Lower lobe of right lung (tissue), 2 donors: ENCODE measurements at regions not wholly inside any gene's neighbourhood (a gene's known extent, or its start where the extent isn't known, plus 50 kb on each side); places are given as distances from the start of the nearest gene placed in this dataset.

ENCODE experiments used
- ATAC-seq, 2 donors: fragments of 200-7000 bp; cut with Tn5 transposase; one replicate each; pipeline ENCODE4 v1.9.1; 2020 to 2022; ENCODE audit warnings: mild to moderate bottlenecking in 2 of 2, moderate library complexity in 2 of 2
- DNase-seq: peaks from one replicate; pipeline ENCODE4 v3.0.0-alpha.2; 2020
- H3K27ac ChIP-seq: fragments of 200-600 bp; one replicate; pipeline ENCODE4 v1.8.0; 2022
- H3K27me3 ChIP-seq: fragments of 200-600 bp; one replicate; pipeline ENCODE4 v1.8.0; 2022; ENCODE audit warnings: low read depth
- H3K36me3 ChIP-seq: fragments of 200-600 bp; one replicate; pipeline ENCODE4 v1.8.0; 2022; ENCODE audit warnings: mild to moderate bottlenecking
- H3K4me1 ChIP-seq: fragments of 200-600 bp; one replicate; pipeline ENCODE4 v1.8.0; 2022
- H3K4me3 ChIP-seq: fragments of 200-600 bp; one replicate; pipeline ENCODE4 v1.8.0; 2022; ENCODE audit warnings: mild to moderate bottlenecking
- H3K9me3 ChIP-seq: fragments of 200-600 bp; one replicate; pipeline ENCODE4 v1.8.0; 2022
- CTCF ChIP-seq: fragments of 200-600 bp; IDR thresholded peaks from one replicate; pipeline ENCODE4 v1.8.0; 2022; ENCODE audit warnings: antibody characterized with exemption, mild to moderate bottlenecking
- intact Hi-C: fragments of 100-400 bp; cut with DNase I; formaldehyde crosslinking; loops from one replicate; pipeline ENCODE4 v1.11.0; 2022
- donor health status: DM: no; HTN: yes; CAD: no; lungs with severe emphysema.

- Histone ChIP-seq H3K27me3 (no peaks in the 10 kb centered on the region), H3K36me3 (no peaks in the 10 kb centered on the region), H3K27ac (no peak overlapping the region), H3K4me1 (no peaks in the 10 kb centered on the region), H3K4me3 (no peak overlapping the region), H3K9me3 (peaks cover 14% of the 10 kb centered on the region)
- ATAC-seq (no peak), DNase-seq (no peak)
- TF ChIP-seq CTCF, result no peak
- intact Hi-C loops, result no loop called here
These were observed 54.8 kb upstream of the SPON1 start for GRCh38 chr11:13907678-13908077.

DNA sequence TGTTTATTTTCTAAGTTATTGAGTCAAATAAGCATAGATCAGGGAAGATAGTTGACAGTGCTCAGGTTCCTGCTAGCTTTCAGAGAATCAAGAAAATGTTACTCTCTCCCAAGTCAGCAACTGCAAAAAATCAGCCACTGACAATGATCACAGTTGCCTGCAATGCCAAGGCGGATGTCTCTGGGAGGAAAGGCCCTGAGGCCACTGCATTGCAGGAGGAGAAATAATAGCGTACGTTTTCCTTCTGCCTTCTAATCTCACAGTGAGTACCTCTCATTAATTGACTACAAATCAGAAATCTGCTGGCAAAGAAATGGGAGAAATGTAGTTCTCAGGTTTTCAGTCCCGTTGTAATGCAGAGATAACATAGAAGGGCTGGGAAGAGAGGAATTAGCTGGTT, 54.0 kb upstream of the SPON1 start:
- no peaks in the 10 kb centered on the region for H3K4me1 ChIP-seq
- intact Hi-C loops, result no loop called here
- no peak for TF ChIP-seq CTCF
- no peaks in the 10 kb centered on the region for H3K36me3 ChIP-seq
- H3K4me3 ChIP-seq, result no peak overlapping the region
- ATAC-seq, result no peak
- H3K27me3 ChIP-seq, result no peaks in the 10 kb centered on the region
- no peak overlapping the region for H3K27ac ChIP-seq
- peaks cover 14% of the 10 kb centered on the region for H3K9me3 ChIP-seq
- DNase-seq, result no peak
